ENCODE measurements at regions not wholly inside any gene's neighbourhood (a gene's known extent, or its start where the extent isn't known, plus 50 kb on each side); places are given as distances from the start of the nearest gene placed in this dataset.

GRCh38 chr15:72916897-72917296, 133.3 kb upstream of the ADPGK start:
- TF ChIP-seq POLR2A (IDR thresholded peaks at IDR 0.05; ENCODE audit: extremely low read depth, insufficient read length): no peak
- TF ChIP-seq, protein P1, sequence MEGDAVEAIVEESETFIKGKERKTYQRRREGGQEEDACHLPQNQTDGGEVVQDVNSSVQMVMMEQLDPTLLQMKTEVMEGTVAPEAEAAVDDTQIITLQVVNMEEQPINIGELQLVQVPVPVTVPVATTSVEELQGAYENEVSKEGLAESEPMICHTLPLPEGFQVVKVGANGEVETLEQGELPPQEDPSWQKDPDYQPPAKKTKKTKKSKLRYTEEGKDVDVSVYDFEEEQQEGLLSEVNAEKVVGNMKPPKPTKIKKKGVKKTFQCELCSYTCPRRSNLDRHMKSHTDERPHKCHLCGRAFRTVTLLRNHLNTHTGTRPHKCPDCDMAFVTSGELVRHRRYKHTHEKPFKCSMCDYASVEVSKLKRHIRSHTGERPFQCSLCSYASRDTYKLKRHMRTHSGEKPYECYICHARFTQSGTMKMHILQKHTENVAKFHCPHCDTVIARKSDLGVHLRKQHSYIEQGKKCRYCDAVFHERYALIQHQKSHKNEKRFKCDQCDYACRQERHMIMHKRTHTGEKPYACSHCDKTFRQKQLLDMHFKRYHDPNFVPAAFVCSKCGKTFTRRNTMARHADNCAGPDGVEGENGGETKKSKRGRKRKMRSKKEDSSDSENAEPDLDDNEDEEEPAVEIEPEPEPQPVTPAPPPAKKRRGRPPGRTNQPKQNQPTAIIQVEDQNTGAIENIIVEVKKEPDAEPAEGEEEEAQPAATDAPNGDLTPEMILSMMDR (IDR thresholded peaks at IDR 0.05; ENCODE audit: low read depth, low read length): no peak
